Omental fat pad (tissue), 3 donors: ENCODE measurements at regions not wholly inside any gene's neighbourhood (a gene's known extent, or its start where the extent isn't known, plus 50 kb on each side); places are given as distances from the start of the nearest gene placed in this dataset.
A peak's percentile ranks its signal among the peaks of the same experiment; 100 is the strongest.

Experiments
- ATAC-seq: fragments of 150-250 bp; one replicate; pipeline ENCODE4 v1.9.1; 2016; ENCODE audit warnings: mild to moderate bottlenecking, moderate library complexity; ENCODE audit not compliant: low FRiP score
- DNase-seq: peaks from one replicate; pipeline ENCODE4 v3.0.0-alpha.2; 2019; ENCODE audit warnings: low spot score
- CTCF ChIP-seq, 3 donors: fragments of 450-650 bp; IDR thresholded peaks; one replicate each; pipeline ENCODE4 v1.5.1; 2016 to 2017; ENCODE audit warnings: antibody characterized with exemption in 3 of 3, mild to moderate bottlenecking in 3 of 3, moderate library complexity in 2 of 3

- ATAC-seq (no peak), DNase-seq (no peak)
- no peak for TF ChIP-seq CTCF (IDR thresholded peaks at IDR 0.05)
Measured at GRCh38 chr5:144566747-144567420, 396.2 kb downstream of the KCTD16 start.

- TF ChIP-seq CTCF (IDR thresholded peaks at IDR 0.05) = no peak
- DNase-seq (no peak), ATAC-seq (no peak)
Measured at GRCh38 chr5:144549580-144549979, 378.9 kb downstream of the KCTD16 start.

- no peak for TF ChIP-seq CTCF (IDR thresholded peaks at IDR 0.05)
- ATAC-seq = no peak
- DNase-seq = no peak
Measured at GRCh38 chr5:144548936-144549335, 378.3 kb downstream of the KCTD16 start.

- no peak for DNase-seq
- no peak for TF ChIP-seq CTCF (IDR thresholded peaks at IDR 0.05)
- peak; percentile 77 for ATAC-seq
Measured at GRCh38 chr5:144547098-144547499, 376.4 kb downstream of the KCTD16 start.

- DNase-seq (no peak), ATAC-seq (no peak)
- TF ChIP-seq CTCF (IDR thresholded peaks at IDR 0.05) = no peak
Measured at GRCh38 chr5:144538845-144539244, 368.2 kb downstream of the KCTD16 start.
